ENCODE measurements at regions not wholly inside any gene's neighbourhood (a gene's known extent, or its start where the extent isn't known, plus 50 kb on each side); places are given as distances from the start of the nearest gene placed in this dataset.

GRCh38 chr1:191624044-191624443 lies 534.2 kb upstream of the RGS18 start:
- Histone ChIP-seq H4K20me1 (ENCODE audit: control insufficient read depth, extremely low read depth, insufficient read depth, low read length) (no peaks in the 10 kb centered on the region), H3K9ac (ENCODE audit: insufficient read depth, low read length) (no peak overlapping the region), H3K27me3 (ENCODE audit: control insufficient read depth, insufficient read depth, low read length) (no peaks in the 10 kb centered on the region), H3K4me3 (replicated peaks in 1 of 4; ENCODE audit: control extremely low read depth in 1 of 4, insufficient read depth in 1 of 4, low read depth in 3 of 4, low read length in 4 of 4) (no peak overlapping the region), H3K27ac (ENCODE audit: insufficient read depth, low read length) (no peak overlapping the region), H3K4me1 (ENCODE audit: control insufficient read depth, extremely low read depth, insufficient read depth, low read length) (no peaks in the 10 kb centered on the region), H3K79me2 (ENCODE audit: control insufficient read depth, insufficient read depth, low read length) (no peaks in the 10 kb centered on the region), H3K4me2 (ENCODE audit: extremely low read depth, insufficient read depth, low read length) (no peak overlapping the region), H3K9me3 (ENCODE audit: control insufficient read depth, insufficient read depth, low read depth, low read length) (no peaks in the 10 kb centered on the region), H2AFZ (ENCODE audit: low read length) (no peak overlapping the region), H3K36me3 (ENCODE audit: control insufficient read depth, insufficient read depth, low read length) (no peaks in the 10 kb centered on the region)
- DNase-seq (ENCODE audit: low read depth in 2 of 2), result no peak
- TF ChIP-seq CTCF (conservative IDR thresholded peaks at IDR 0.05 in 1 of 2, IDR thresholded peaks at IDR 0.05 in 1 of 2; ENCODE audit: low read depth in 1 of 2, low read length in 2 of 2) (no peak), EZH2 (IDR thresholded peaks at IDR 0.05; ENCODE audit: low read length, missing control alignments) (no peak)

GRCh38 chr1:191629836-191630235 lies 528.4 kb upstream of the RGS18 start:
- Histone ChIP-seq H3K27ac (ENCODE audit: insufficient read depth, low read length) (no peak overlapping the region), H3K4me2 (ENCODE audit: extremely low read depth, insufficient read depth, low read length) (no peak overlapping the region), H2AFZ (ENCODE audit: low read length) (no peak overlapping the region), H3K9me3 (ENCODE audit: control insufficient read depth, insufficient read depth, low read depth, low read length) (no peaks in the 10 kb centered on the region), H3K36me3 (ENCODE audit: control insufficient read depth, insufficient read depth, low read length) (no peaks in the 10 kb centered on the region), H3K4me3 (replicated peaks in 1 of 4; ENCODE audit: control extremely low read depth in 1 of 4, insufficient read depth in 1 of 4, low read depth in 3 of 4, low read length in 4 of 4) (no peak overlapping the region), H3K9ac (ENCODE audit: insufficient read depth, low read length) (no peak overlapping the region), H3K27me3 (ENCODE audit: control insufficient read depth, insufficient read depth, low read length) (no peaks in the 10 kb centered on the region), H4K20me1 (ENCODE audit: control insufficient read depth, extremely low read depth, insufficient read depth, low read length) (no peaks in the 10 kb centered on the region), H3K79me2 (ENCODE audit: control insufficient read depth, insufficient read depth, low read length) (no peaks in the 10 kb centered on the region), H3K4me1 (ENCODE audit: control insufficient read depth, extremely low read depth, insufficient read depth, low read length) (no peaks in the 10 kb centered on the region)
- DNase-seq (ENCODE audit: low read depth in 2 of 2), result no peak
- TF ChIP-seq EZH2 (IDR thresholded peaks at IDR 0.05; ENCODE audit: low read length, missing control alignments) (no peak), CTCF (conservative IDR thresholded peaks at IDR 0.05 in 1 of 2, IDR thresholded peaks at IDR 0.05 in 1 of 2; ENCODE audit: low read depth in 1 of 2, low read length in 2 of 2) (no peak)

- H3K36me3 ChIP-seq (ENCODE audit: control insufficient read depth, insufficient read depth, low read length), result no peaks in the 10 kb centered on the region
- no peaks in the 10 kb centered on the region for H3K27me3 ChIP-seq (ENCODE audit: control insufficient read depth, insufficient read depth, low read length)
- H4K20me1 ChIP-seq (ENCODE audit: control insufficient read depth, extremely low read depth, insufficient read depth, low read length), result no peaks in the 10 kb centered on the region
- H3K4me2 ChIP-seq (ENCODE audit: extremely low read depth, insufficient read depth, low read length), result no peak overlapping the region
- H3K9ac ChIP-seq (ENCODE audit: insufficient read depth, low read length), result no peak overlapping the region
- H3K4me3 ChIP-seq (replicated peaks in 1 of 4; ENCODE audit: control extremely low read depth in 1 of 4, insufficient read depth in 1 of 4, low read depth in 3 of 4, low read length in 4 of 4), result no peak overlapping the region
- no peaks in the 10 kb centered on the region for H3K79me2 ChIP-seq (ENCODE audit: control insufficient read depth, insufficient read depth, low read length)
- H3K27ac ChIP-seq (ENCODE audit: insufficient read depth, low read length), result no peak overlapping the region
- H3K4me1 ChIP-seq (ENCODE audit: control insufficient read depth, extremely low read depth, insufficient read depth, low read length), result no peaks in the 10 kb centered on the region
- no peak overlapping the region for H2AFZ ChIP-seq (ENCODE audit: low read length)
- TF ChIP-seq EZH2 (IDR thresholded peaks at IDR 0.05; ENCODE audit: low read length, missing control alignments) (no peak), CTCF (conservative IDR thresholded peaks at IDR 0.05 in 1 of 2, IDR thresholded peaks at IDR 0.05 in 1 of 2; ENCODE audit: low read depth in 1 of 2, low read length in 2 of 2) (no peak)
- peak in 1 of 2 donors; percentile 8 for DNase-seq (ENCODE audit: low read depth in 2 of 2)
- H3K9me3 ChIP-seq (ENCODE audit: control insufficient read depth, insufficient read depth, low read depth, low read length), result no peaks in the 10 kb centered on the region
Measured at GRCh38 chr1:191634801-191635508, 523.3 kb upstream of the RGS18 start.

All from fibroblast of lung (primary cell).